ENCODE measurements at regions not wholly inside any gene's neighbourhood (a gene's known extent, or its start where the extent isn't known, plus 50 kb on each side); places are given as distances from the start of the nearest gene placed in this dataset.

DNA sequence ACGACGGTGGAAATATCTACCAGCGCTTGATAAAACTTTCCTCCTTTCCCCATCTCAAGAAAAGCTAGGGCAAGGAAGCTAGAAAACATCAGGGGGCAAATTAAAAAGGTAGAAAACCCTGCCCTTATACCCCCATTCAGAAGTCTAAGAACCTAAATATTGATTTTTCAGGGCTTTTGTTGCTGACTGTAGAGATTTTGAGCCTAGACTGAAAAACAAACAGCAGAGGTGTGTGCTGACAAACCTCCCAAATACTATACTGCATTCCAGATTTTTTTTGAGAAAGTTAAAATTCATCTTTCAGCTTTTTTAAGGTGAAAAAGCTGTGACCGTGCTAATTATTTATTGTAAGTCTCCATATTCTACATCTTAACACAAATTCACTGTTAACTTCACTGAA is 478.3 kb upstream of the SOX5 start:
- TF ChIP-seq, protein P1, sequence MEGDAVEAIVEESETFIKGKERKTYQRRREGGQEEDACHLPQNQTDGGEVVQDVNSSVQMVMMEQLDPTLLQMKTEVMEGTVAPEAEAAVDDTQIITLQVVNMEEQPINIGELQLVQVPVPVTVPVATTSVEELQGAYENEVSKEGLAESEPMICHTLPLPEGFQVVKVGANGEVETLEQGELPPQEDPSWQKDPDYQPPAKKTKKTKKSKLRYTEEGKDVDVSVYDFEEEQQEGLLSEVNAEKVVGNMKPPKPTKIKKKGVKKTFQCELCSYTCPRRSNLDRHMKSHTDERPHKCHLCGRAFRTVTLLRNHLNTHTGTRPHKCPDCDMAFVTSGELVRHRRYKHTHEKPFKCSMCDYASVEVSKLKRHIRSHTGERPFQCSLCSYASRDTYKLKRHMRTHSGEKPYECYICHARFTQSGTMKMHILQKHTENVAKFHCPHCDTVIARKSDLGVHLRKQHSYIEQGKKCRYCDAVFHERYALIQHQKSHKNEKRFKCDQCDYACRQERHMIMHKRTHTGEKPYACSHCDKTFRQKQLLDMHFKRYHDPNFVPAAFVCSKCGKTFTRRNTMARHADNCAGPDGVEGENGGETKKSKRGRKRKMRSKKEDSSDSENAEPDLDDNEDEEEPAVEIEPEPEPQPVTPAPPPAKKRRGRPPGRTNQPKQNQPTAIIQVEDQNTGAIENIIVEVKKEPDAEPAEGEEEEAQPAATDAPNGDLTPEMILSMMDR (IDR thresholded peaks at IDR 0.05; ENCODE audit: insufficient read depth, low read length, poor library complexity, severe bottlenecking) = no peak
- no peak for TF ChIP-seq EZH2phosphoT487 (conservative IDR thresholded peaks at IDR 0.05; ENCODE audit: low read length)
